Cardiac muscle cell (in vitro differentiated cells and primary cell): ENCODE measurements at regions not wholly inside any gene's neighbourhood (a gene's known extent, or its start where the extent isn't known, plus 50 kb on each side); places are given as distances from the start of the nearest gene placed in this dataset.

ENCODE experiments used
- DNase-seq, 2 donors: peaks; one replicate each; pipeline versions ENCODE4 v3.0.0 to v3.0.0-alpha.2; 2010 to 2017; ENCODE audit warnings: low read depth in 1 of 2, low spot score in 1 of 2
- H3K27ac ChIP-seq: fragments of 200-600 bp; sonication (generic); 2 replicates; pipeline ENCODE4 v1.5.1; 2016
- H3K27me3 ChIP-seq: fragments of 200-600 bp; sonication (generic); 2 replicates; pipeline ENCODE4 v1.6.0; 2016; ENCODE audit warnings: control low read depth
- H3K36me3 ChIP-seq: fragments of 200-600 bp; sonication (generic); 2 replicates; pipeline ENCODE4 v1.5.1; 2016; ENCODE audit warnings: control low read depth
- H3K4me1 ChIP-seq: fragments of 200-600 bp; sonication (generic); 2 replicates; pipeline ENCODE4 v1.8.1; 2017; ENCODE audit warnings: low read depth, mild to moderate bottlenecking, mixed run types
- H3K4me3 ChIP-seq: fragments of 200-600 bp; sonication (generic); 2 replicates; pipeline ENCODE4 v1.5.1; 2016; ENCODE audit warnings: mild to moderate bottlenecking
- H3K9me3 ChIP-seq: fragments of 200-600 bp; sonication (generic); 2 replicates; pipeline ENCODE4 v1.5.1; 2017; ENCODE audit warnings: low read depth, mild to moderate bottlenecking, control low read depth
- TF ChIP-seq, protein P1 (sequence below): IDR thresholded peaks from 2 replicates; pipeline ENCODE4 v1.5.1; 2012; ENCODE audit warnings: low read depth, mild to moderate bottlenecking, low read length

DNA sequence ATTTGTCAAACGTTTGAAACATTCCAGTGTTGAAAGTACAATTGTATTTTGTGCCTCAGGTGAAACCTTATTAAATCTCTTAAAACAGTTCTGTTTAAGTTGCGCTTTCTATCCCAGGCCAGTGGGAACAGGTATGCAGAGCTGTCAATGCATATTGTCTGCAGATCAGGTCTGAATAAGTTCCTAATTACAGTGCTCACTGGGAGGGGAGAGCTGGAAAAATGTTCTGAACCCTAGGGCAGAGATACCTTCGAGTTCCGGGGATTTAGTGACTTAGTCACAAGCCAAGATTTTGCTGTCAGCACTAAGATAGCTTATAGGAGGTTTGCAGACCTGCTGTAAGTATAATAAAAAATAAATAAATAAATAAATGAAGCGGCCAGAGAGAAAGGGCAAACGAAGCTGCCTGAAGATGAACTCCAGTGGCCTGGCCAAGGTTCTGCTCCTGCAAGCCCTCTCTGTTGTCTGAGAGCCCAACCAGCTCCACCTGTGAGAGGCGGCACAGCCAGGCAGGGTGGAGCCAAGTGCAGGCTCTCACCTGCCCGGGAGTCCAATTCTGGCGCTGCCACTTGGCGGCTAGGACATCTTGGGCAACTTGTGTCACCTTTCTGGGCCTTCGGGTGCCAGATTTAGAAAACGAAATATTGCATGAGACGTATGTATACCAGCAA is 97.9 kb upstream of the SLC7A1 start:
- no peak overlapping the region for H3K4me3 ChIP-seq
- TF ChIP-seq, protein P1, sequence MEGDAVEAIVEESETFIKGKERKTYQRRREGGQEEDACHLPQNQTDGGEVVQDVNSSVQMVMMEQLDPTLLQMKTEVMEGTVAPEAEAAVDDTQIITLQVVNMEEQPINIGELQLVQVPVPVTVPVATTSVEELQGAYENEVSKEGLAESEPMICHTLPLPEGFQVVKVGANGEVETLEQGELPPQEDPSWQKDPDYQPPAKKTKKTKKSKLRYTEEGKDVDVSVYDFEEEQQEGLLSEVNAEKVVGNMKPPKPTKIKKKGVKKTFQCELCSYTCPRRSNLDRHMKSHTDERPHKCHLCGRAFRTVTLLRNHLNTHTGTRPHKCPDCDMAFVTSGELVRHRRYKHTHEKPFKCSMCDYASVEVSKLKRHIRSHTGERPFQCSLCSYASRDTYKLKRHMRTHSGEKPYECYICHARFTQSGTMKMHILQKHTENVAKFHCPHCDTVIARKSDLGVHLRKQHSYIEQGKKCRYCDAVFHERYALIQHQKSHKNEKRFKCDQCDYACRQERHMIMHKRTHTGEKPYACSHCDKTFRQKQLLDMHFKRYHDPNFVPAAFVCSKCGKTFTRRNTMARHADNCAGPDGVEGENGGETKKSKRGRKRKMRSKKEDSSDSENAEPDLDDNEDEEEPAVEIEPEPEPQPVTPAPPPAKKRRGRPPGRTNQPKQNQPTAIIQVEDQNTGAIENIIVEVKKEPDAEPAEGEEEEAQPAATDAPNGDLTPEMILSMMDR = no peak
- no peaks in the 10 kb centered on the region for H3K27me3 ChIP-seq
- H3K27ac ChIP-seq = no peak overlapping the region
- H3K4me1 ChIP-seq = no peaks in the 10 kb centered on the region
- no peaks in the 10 kb centered on the region for H3K9me3 ChIP-seq
- DNase-seq = no peak
- no peaks in the 10 kb centered on the region for H3K36me3 ChIP-seq

DNA sequence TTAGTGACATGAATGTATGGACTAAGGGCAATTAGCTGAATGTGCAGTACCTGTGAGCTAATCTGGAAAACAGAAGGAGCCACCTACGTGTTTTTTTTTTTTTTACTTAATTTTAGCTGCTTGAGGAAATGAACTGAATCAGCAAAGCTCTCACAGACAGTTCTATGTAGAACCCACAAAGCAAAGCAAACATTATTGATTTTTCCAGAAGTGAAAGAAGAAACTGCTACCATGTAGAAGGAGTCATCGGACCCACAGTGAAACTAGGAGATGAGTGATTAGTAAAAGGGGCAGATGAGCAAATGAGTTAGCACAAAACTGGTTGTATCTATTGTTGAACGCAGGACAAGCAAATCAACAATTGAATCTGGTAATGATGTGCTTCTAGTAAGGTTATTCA is 94.1 kb upstream of the SLC7A1 start:
- TF ChIP-seq, protein P1 = no peak
- no peak overlapping the region for H3K27ac ChIP-seq
- DNase-seq = no peak
- H3K9me3 ChIP-seq = peaks cover 3% of the 10 kb centered on the region
- no peaks in the 10 kb centered on the region for H3K36me3 ChIP-seq
- H3K4me1 ChIP-seq = no peaks in the 10 kb centered on the region
- no peaks in the 10 kb centered on the region for H3K27me3 ChIP-seq
- H3K4me3 ChIP-seq = no peak overlapping the region

DNA sequence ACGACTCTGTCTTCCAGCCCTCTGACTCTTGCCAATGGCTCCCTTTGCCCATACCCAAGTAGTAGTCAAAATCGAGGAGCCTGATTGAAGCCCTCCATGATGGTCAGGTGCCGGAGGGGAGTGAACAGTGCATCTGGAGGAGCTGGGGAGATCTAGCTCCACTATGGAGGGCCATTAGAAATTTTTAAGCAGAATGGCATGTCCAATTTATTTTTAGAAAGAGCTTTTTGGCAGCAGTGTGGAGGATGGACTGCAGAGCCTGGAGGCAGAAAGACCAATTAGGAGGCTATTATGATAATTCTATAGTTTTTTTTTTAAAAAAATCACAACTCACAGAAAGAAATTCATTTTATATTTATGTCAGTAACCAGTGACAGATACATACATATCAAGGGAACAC is 92.7 kb upstream of the SLC7A1 start:
- Histone ChIP-seq H3K36me3 (no peaks in the 10 kb centered on the region), H3K9me3 (peaks cover 3% of the 10 kb centered on the region), H3K27ac (no peak overlapping the region), H3K27me3 (no peaks in the 10 kb centered on the region), H3K4me3 (no peak overlapping the region), H3K4me1 (no peaks in the 10 kb centered on the region)
- TF ChIP-seq, protein P1 = no peak
- DNase-seq = no peak

DNA sequence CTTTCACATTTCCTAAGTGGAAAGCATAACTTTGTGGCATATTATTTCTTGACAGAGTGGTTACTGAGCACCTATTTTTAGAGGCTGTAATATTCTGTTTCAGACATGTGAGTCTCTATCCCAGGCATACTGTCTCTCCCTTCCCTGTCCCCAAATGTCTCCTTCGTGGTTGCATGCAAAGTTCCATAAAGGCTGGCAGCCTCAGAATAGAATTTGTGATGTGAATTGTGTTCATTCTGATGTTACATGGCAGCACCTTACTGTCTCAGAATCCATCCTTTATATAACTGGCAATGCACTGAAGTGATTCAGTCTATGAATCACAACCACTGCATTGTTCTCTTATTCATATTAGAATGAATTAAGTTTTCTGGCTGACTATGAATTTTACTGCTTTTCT is 89.0 kb upstream of the SLC7A1 start:
- H3K27ac ChIP-seq = no peak overlapping the region
- no peaks in the 10 kb centered on the region for H3K36me3 ChIP-seq
- H3K27me3 ChIP-seq = no peaks in the 10 kb centered on the region
- no peak overlapping the region for H3K4me3 ChIP-seq
- no peak for DNase-seq
- peaks cover 3% of the 10 kb centered on the region for H3K9me3 ChIP-seq
- TF ChIP-seq, protein P1 = no peak
- no peaks in the 10 kb centered on the region for H3K4me1 ChIP-seq

DNA sequence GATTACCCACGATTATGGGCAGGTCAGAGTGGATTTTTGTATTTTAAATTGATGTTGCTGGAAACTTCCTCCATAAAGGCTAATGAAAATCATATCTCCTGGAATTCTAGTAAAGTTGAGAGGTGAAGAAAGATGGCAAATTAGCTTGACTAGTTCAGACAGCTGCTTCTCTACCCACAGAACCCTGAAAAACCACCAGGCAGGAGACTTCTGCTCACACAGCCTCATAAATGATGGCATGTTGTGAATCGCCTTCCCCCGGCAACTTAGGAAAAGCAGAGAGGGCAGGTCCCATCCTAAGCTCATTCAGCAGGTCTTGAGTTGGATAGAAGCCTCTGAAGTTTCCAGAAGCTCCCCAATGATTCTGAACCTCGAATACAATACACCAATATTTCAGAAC is 87.6 kb upstream of the SLC7A1 start:
- Histone ChIP-seq H3K27me3 (no peaks in the 10 kb centered on the region), H3K9me3 (peaks cover 3% of the 10 kb centered on the region), H3K27ac (no peak overlapping the region), H3K36me3 (no peaks in the 10 kb centered on the region), H3K4me3 (no peak overlapping the region), H3K4me1 (no peaks in the 10 kb centered on the region)
- TF ChIP-seq, protein P1 = no peak
- no peak for DNase-seq
